ENCODE measurements at regions not wholly inside any gene's neighbourhood (a gene's known extent, or its start where the extent isn't known, plus 50 kb on each side); places are given as distances from the start of the nearest gene placed in this dataset.

- no peaks in the 10 kb centered on the region for H3K36me3 ChIP-seq (ENCODE audit: control insufficient read depth in 4 of 4, insufficient read depth in 3 of 4, low read depth in 1 of 4, low read length in 3 of 4)
- H3K9ac ChIP-seq (ENCODE audit: low read depth in 1 of 2, low read length in 2 of 2), result no peak overlapping the region
- DNase-seq (ENCODE audit: low spot score), result no peak
- no peak overlapping the region for H3K4me3 ChIP-seq (ENCODE audit: low read depth in 1 of 3, low read length in 3 of 3)
- no peak for TF ChIP-seq GABPA (IDR thresholded peaks at IDR 0.05 in 1 of 2, conservative IDR thresholded peaks at IDR 0.05 in 1 of 2)
- no peak for TF ChIP-seq HNF4G (IDR thresholded peaks at IDR 0.05)
- TF ChIP-seq ATF3 (IDR thresholded peaks at IDR 0.05), result no peak
- no peak for TF ChIP-seq JUND (IDR thresholded peaks at IDR 0.05)
- TF ChIP-seq RXRA (IDR thresholded peaks at IDR 0.05), result no peak
- TF ChIP-seq REST (IDR thresholded peaks at IDR 0.05), result no peak
- no peak for TF ChIP-seq CTCF (IDR thresholded peaks at IDR 0.05; ENCODE audit: low read depth, low read length, missing input control)
- no peak for TF ChIP-seq ZBTB33 (IDR thresholded peaks at IDR 0.05)
- no peak for TF ChIP-seq TAF1 (conservative IDR thresholded peaks at IDR 0.05)
- no peak for TF ChIP-seq SP1 (IDR thresholded peaks at IDR 0.05)
- TF ChIP-seq FOXA2 (IDR thresholded peaks at IDR 0.05), result no peak
- no peak for TF ChIP-seq MAX (IDR thresholded peaks at IDR 0.05)
- TF ChIP-seq FOXA1 (IDR thresholded peaks at IDR 0.05), result no peak
- TF ChIP-seq NR2F2 (IDR thresholded peaks at IDR 0.05), result no peak
- TF ChIP-seq RAD21 (IDR thresholded peaks at IDR 0.05), result no peak
- no peak for TF ChIP-seq YY1 (IDR thresholded peaks at IDR 0.05)
- no peak for TF ChIP-seq HNF4A (conservative IDR thresholded peaks at IDR 0.05)
- TF ChIP-seq EGR1 (IDR thresholded peaks at IDR 0.05; ENCODE audit: low read depth in 2 of 2), result no peak
- no peaks in the 10 kb centered on the region for H3K9me3 ChIP-seq (ENCODE audit: control insufficient read depth in 4 of 4, low read length in 3 of 4)
- no peaks in the 10 kb centered on the region for H3K27me3 ChIP-seq (ENCODE audit: control insufficient read depth in 4 of 4, insufficient read depth in 4 of 4, low read length in 3 of 4)
- WGBS, result 82% methylated on average over 4 of the region's 4 CpGs
- no peaks in the 10 kb centered on the region for H3K4me1 ChIP-seq (ENCODE audit: control insufficient read depth in 4 of 4, insufficient read depth in 4 of 4, low read length in 3 of 4)
- H3K27ac ChIP-seq (ENCODE audit: low read depth in 1 of 2, low read length in 2 of 2), result no peak overlapping the region
These were observed 359.4 kb upstream of the FSTL5 start for GRCh38 chr4:162523171-162523570.

Measured in liver (tissue), 8 donors.